Fibroblast of pulmonary artery (primary cell): ENCODE measurements at regions not wholly inside any gene's neighbourhood (a gene's known extent, or its start where the extent isn't known, plus 50 kb on each side); places are given as distances from the start of the nearest gene placed in this dataset.

ENCODE experiments used
- DNase-seq: peaks from one replicate; pipeline ENCODE4 v3.0.0-alpha.2; 2010; ENCODE audit warnings: low read depth
- H3K4me3 ChIP-seq: replicated peaks from 2 replicates; pipeline ENCODE4 v1.5.1; 2011; ENCODE audit warnings: low read depth, mild to moderate bottlenecking, control low read depth, low read length, moderate library complexity
- TF ChIP-seq, protein P1 (sequence below): IDR thresholded peaks from 2 replicates; pipeline ENCODE4 v1.5.1; 2011; ENCODE audit warnings: mild to moderate bottlenecking, control low read depth, low read length, inconsistent platforms; ENCODE audit errors: missing control alignments

DNA sequence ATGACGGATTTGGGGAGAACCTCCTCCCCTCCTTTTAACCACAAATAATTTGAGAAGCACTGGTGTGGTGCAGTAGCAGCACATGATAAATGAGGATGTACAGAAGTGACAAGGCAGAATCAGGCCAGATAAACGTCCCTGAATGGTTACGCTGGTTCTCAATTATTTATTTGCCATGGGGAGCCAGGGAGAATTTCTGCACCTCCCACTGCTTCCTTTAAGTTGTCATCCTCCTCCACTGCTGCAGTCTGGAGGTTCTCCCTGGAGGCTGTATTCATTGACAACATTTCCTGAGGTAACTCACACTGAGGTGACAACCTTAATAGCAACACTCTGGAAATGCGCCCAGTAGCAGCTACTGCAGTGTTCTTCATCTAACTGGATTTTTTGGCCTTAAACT, 308.9 kb upstream of the SLITRK1 start:
- DNase-seq = peak; percentile 10
- no peak overlapping the region for H3K4me3 ChIP-seq
- TF ChIP-seq, protein P1, sequence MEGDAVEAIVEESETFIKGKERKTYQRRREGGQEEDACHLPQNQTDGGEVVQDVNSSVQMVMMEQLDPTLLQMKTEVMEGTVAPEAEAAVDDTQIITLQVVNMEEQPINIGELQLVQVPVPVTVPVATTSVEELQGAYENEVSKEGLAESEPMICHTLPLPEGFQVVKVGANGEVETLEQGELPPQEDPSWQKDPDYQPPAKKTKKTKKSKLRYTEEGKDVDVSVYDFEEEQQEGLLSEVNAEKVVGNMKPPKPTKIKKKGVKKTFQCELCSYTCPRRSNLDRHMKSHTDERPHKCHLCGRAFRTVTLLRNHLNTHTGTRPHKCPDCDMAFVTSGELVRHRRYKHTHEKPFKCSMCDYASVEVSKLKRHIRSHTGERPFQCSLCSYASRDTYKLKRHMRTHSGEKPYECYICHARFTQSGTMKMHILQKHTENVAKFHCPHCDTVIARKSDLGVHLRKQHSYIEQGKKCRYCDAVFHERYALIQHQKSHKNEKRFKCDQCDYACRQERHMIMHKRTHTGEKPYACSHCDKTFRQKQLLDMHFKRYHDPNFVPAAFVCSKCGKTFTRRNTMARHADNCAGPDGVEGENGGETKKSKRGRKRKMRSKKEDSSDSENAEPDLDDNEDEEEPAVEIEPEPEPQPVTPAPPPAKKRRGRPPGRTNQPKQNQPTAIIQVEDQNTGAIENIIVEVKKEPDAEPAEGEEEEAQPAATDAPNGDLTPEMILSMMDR = no peak

GRCh38 chr13:84187626-84188025, 305.4 kb upstream of the SLITRK1 start:
- no peak overlapping the region for H3K4me3 ChIP-seq
- TF ChIP-seq, protein P1 = no peak
- no peak for DNase-seq

- TF ChIP-seq, protein P1 = no peak
- DNase-seq = no peak
- H3K4me3 ChIP-seq = no peak overlapping the region
Measured at GRCh38 chr13:84139561-84140158, 257.4 kb upstream of the SLITRK1 start.

- no peak for DNase-seq
- no peak overlapping the region for H3K4me3 ChIP-seq
- TF ChIP-seq, protein P1 = no peak
Measured at GRCh38 chr13:84137292-84137691, 255.0 kb upstream of the SLITRK1 start.

DNA sequence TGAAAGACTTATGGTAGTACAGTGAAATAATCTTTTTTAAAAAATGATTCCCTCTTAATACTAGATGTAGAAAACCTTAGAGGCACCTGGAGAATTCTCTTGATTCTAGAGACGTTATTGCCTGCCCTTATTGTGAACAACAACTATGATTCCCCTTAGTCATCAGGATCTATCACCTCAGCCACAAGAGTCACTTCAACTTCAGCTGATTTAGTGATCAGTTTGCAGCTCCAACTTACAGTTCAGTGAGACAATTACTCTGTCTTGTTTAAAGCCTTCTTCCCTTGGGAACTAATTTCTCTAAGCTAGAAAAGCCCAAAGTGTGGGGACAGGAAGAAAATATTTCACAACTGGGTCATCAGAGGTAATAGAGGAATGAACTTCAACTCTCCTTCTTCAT, 254.3 kb upstream of the SLITRK1 start:
- DNase-seq = no peak
- H3K4me3 ChIP-seq = no peak overlapping the region

DNA sequence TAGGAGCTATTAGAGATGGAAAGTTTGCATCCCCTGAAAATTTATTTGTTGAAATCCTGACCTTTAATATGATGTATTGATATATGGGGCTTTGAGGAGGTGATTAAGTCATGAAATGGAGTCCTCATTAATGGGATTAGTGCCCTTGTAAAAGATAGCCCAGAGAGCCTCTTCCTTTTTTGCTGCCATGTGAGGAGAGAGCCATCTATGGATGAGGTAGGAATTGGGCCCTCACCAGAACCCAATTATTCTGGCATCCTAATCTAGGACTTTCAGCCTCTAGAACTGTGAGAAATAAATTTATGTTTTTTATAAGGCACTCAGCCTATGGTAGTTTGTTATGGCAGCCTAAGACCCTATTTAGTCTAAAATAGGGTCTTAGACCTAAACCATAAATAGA, 250.2 kb upstream of the SLITRK1 start:
- TF ChIP-seq, protein P1 = no peak
- no peak overlapping the region for H3K4me3 ChIP-seq
- no peak for DNase-seq

More for the DNA sequence above, 254.3 kb upstream of the SLITRK1 start:
- TF ChIP-seq, protein P1 = no peak

- no peak overlapping the region for H3K4me3 ChIP-seq
- TF ChIP-seq, protein P1 = no peak
- no peak for DNase-seq
Measured at GRCh38 chr13:84131249-84131648, 249.0 kb upstream of the SLITRK1 start.
